ENCODE measurements at regions not wholly inside any gene's neighbourhood (a gene's known extent, or its start where the extent isn't known, plus 50 kb on each side); places are given as distances from the start of the nearest gene placed in this dataset.
"Not testable (repeated sequence)": the region's sequence is repeated elsewhere in the genome, so short reads cannot be mapped to it uniquely, and the experiment has no call there.

GRCh38 chr22:26837784-26838470 lies 180.5 kb downstream of the MIAT start:
- H3K4me1 ChIP-seq = no peaks in the 10 kb centered on the region
- no peaks in the 10 kb centered on the region for H3K9me3 ChIP-seq
- no peak for DNase-seq
- H3K36me3 ChIP-seq = no peaks in the 10 kb centered on the region
- no peaks in the 10 kb centered on the region for H3K27me3 ChIP-seq
- in situ Hi-C loops (cut with MboI; ENCODE audit: low sequenced_read_pairs in 4 of 4) (no loop called here), intact Hi-C loops (cut with DNase I; ENCODE audit: low total_unique reads) (no loop called here)
- H3K4me3 ChIP-seq = no peak overlapping the region
- no peak for TF ChIP-seq POLR2A (IDR thresholded peaks at IDR 0.05)
- TF ChIP-seq, protein P1, sequence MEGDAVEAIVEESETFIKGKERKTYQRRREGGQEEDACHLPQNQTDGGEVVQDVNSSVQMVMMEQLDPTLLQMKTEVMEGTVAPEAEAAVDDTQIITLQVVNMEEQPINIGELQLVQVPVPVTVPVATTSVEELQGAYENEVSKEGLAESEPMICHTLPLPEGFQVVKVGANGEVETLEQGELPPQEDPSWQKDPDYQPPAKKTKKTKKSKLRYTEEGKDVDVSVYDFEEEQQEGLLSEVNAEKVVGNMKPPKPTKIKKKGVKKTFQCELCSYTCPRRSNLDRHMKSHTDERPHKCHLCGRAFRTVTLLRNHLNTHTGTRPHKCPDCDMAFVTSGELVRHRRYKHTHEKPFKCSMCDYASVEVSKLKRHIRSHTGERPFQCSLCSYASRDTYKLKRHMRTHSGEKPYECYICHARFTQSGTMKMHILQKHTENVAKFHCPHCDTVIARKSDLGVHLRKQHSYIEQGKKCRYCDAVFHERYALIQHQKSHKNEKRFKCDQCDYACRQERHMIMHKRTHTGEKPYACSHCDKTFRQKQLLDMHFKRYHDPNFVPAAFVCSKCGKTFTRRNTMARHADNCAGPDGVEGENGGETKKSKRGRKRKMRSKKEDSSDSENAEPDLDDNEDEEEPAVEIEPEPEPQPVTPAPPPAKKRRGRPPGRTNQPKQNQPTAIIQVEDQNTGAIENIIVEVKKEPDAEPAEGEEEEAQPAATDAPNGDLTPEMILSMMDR (IDR thresholded peaks at IDR 0.05 in 4 of 5, conservative IDR thresholded peaks at IDR 0.05 in 1 of 5) = no peak
- no peak for ATAC-seq
- H3K27ac ChIP-seq = no peak overlapping the region

DNA sequence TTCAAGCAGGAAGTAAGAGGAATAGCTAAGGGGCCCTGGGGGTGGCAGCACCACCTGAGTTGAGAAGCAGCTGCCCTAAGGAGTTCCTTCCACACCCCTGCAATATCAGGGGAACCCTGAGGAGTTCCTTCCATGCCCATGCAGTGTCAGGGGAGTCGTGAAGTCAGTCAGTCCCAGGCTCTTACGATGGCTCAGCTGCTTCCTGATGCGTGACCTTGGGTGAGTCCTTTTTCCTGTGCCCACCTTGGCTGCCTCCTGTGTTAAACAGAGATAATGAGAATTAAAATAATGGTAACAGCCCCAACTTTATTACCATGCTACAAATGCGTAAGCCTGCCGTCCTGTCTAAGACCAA lies 181.1 kb downstream of the MIAT start:
- no peak for ATAC-seq
- intact Hi-C loops (cut with DNase I; ENCODE audit: low total_unique reads) = no loop called here

DNA sequence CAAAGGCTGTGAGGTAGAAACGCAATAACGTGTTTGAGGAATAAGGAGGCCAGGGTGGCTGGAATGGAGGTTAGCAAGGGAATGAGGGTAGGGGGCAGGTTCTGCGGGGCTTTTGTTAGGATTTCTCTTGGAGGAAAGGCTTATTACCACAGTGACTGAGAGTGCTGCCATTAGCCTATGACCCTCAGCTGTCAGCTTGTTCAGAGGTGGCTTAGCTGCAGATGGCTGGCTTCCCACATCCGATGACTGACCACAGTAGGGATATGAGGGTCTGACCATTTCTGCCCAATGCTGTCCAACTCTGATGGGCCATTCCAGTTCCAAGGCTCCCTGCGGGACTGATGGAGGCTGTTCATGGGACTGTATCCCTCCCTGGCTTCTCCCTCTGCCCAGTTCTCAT lies 181.8 kb downstream of the MIAT start:
- TF ChIP-seq, protein P1 (IDR thresholded peaks at IDR 0.05 in 4 of 5, conservative IDR thresholded peaks at IDR 0.05 in 1 of 5) = no peak
- no peak for TF ChIP-seq POLR2A (IDR thresholded peaks at IDR 0.05)
- no peak for ATAC-seq
- Histone ChIP-seq H3K27ac (no peak overlapping the region), H3K36me3 (no peaks in the 10 kb centered on the region), H3K4me3 (no peak overlapping the region), H3K9me3 (no peaks in the 10 kb centered on the region), H3K4me1 (no peaks in the 10 kb centered on the region), H3K27me3 (no peaks in the 10 kb centered on the region)
- DNase-seq = no peak
- in situ Hi-C loops (cut with MboI; ENCODE audit: low sequenced_read_pairs in 4 of 4) (no loop called here), intact Hi-C loops (cut with DNase I; ENCODE audit: low total_unique reads) (no loop called here)

More for the DNA sequence above, 181.1 kb downstream of the MIAT start:
- Histone ChIP-seq H3K4me1 (no peaks in the 10 kb centered on the region), H3K27ac (no peak overlapping the region), H3K27me3 (no peaks in the 10 kb centered on the region), H3K36me3 (no peaks in the 10 kb centered on the region), H3K4me3 (no peak overlapping the region), H3K9me3 (no peaks in the 10 kb centered on the region)
- in situ Hi-C loops (cut with MboI; ENCODE audit: low sequenced_read_pairs in 4 of 4) = no loop called here
- DNase-seq = no peak
- TF ChIP-seq, protein P1 (IDR thresholded peaks at IDR 0.05 in 4 of 5, conservative IDR thresholded peaks at IDR 0.05 in 1 of 5) = no peak
- TF ChIP-seq POLR2A (IDR thresholded peaks at IDR 0.05) = no peak

GRCh38 chr22:26840770-26841169 lies 183.4 kb downstream of the MIAT start:
- ATAC-seq; H3K27me3 ChIP-seq; H3K27ac ChIP-seq; DNase-seq; H3K4me3 ChIP-seq; H3K9me3 ChIP-seq; H3K4me1 ChIP-seq; in situ Hi-C loops (cut with MboI; ENCODE audit: low sequenced_read_pairs in 4 of 4); H3K36me3 ChIP-seq: not testable (repeated sequence)
- intact Hi-C loops (cut with DNase I; ENCODE audit: low total_unique reads) = loop anchor here (5.0 kb wide), 1 partner anchor 38 kb away; no protein-coding TSS in a partner anchor

- DNase-seq = no peak
- no peak for ATAC-seq
- no peaks in the 10 kb centered on the region for H3K36me3 ChIP-seq
- H3K27ac ChIP-seq = no peak overlapping the region
- in situ Hi-C loops (cut with MboI; ENCODE audit: low sequenced_read_pairs in 4 of 4) = no loop called here
- TF ChIP-seq POLR2A (IDR thresholded peaks at IDR 0.05) = no peak
- TF ChIP-seq, protein P1 (IDR thresholded peaks at IDR 0.05 in 4 of 5, conservative IDR thresholded peaks at IDR 0.05 in 1 of 5) = no peak
- H3K4me3 ChIP-seq = no peak overlapping the region
- H3K4me1 ChIP-seq = no peaks in the 10 kb centered on the region
- no peaks in the 10 kb centered on the region for H3K9me3 ChIP-seq
- no peaks in the 10 kb centered on the region for H3K27me3 ChIP-seq
- intact Hi-C loops (cut with DNase I; ENCODE audit: low total_unique reads) = loop anchor here (5.0 kb wide), 1 partner anchor 40 kb away; no protein-coding TSS in a partner anchor
Observed at GRCh38 chr22:26842103-26842502, 184.7 kb downstream of the MIAT start.

Data from gastrocnemius medialis (tissue), 4 donors.